Mesenchymal stem cell (in vitro differentiated cells and primary cell): ENCODE measurements at regions not wholly inside any gene's neighbourhood (a gene's known extent, or its start where the extent isn't known, plus 50 kb on each side); places are given as distances from the start of the nearest gene placed in this dataset.

Experiments
- DNase-seq: peaks from one replicate; pipeline ENCODE4 v3.0.0-alpha.2; 2013
- H2AFZ ChIP-seq: one replicate; pipeline ENCODE4 v1.6.1; 2013; ENCODE audit warnings: low read depth, mild to moderate bottlenecking, control low read depth, inconsistent platforms, low read length, moderate library complexity
- H2AK5ac ChIP-seq: 2 replicates; pipeline ENCODE4 v1.6.1; 2013; ENCODE audit warnings: low read length, moderate library complexity, mild to moderate bottlenecking, inconsistent platforms; ENCODE audit not compliant: severe bottlenecking
- H2BK120ac ChIP-seq: one replicate; pipeline ENCODE4 v1.6.1; 2013; ENCODE audit warnings: low read depth, mild to moderate bottlenecking, inconsistent platforms, low read length, moderate library complexity
- H2BK12ac ChIP-seq, 2 experiments: one replicate each; pipeline ENCODE4 v1.6.1; 2013; ENCODE audit warnings: inconsistent platforms in 2 of 2, low read length in 2 of 2, mild to moderate bottlenecking in 2 of 2, moderate library complexity in 2 of 2, control low read depth in 1 of 2
- H2BK15ac ChIP-seq: one replicate; pipeline ENCODE4 v1.6.1; 2013; ENCODE audit warnings: mild to moderate bottlenecking, low read depth, inconsistent platforms; ENCODE audit not compliant: poor library complexity, severe bottlenecking
- H2BK5ac ChIP-seq: 2 replicates; pipeline ENCODE4 v1.6.1; 2013; ENCODE audit warnings: low read depth, mild to moderate bottlenecking, low read length, control low read depth, inconsistent platforms; ENCODE audit not compliant: poor library complexity, severe bottlenecking
- H3K14ac ChIP-seq, 2 experiments: one replicate each; pipeline ENCODE4 v1.6.1; 2013; ENCODE audit warnings: inconsistent platforms in 2 of 2, low read length in 2 of 2, control low read depth in 1 of 2, mild to moderate bottlenecking in 1 of 2, moderate library complexity in 1 of 2
- H3K18ac ChIP-seq, 2 experiments: one replicate each; pipeline ENCODE4 v1.6.1; 2013; ENCODE audit warnings: inconsistent platforms in 2 of 2, low read length in 2 of 2, control low read depth in 1 of 2, low read depth in 1 of 2, mild to moderate bottlenecking in 1 of 2
- H3K23ac ChIP-seq, 2 experiments: one replicate each; pipeline ENCODE4 v1.6.1; 2013; ENCODE audit warnings: inconsistent platforms in 2 of 2, low read length in 2 of 2, mild to moderate bottlenecking in 2 of 2, moderate library complexity in 2 of 2, control low read depth in 1 of 2
- H3K27ac ChIP-seq: 2 replicates; pipeline ENCODE4 v1.5.1; 2013; ENCODE audit warnings: mild to moderate bottlenecking, moderate library complexity, low read length, control low read depth, inconsistent platforms; ENCODE audit not compliant: poor library complexity, severe bottlenecking
- H3K27me3 ChIP-seq, 2 experiments: 2 replicates each; pipeline versions ENCODE4 v1.6.1 to v1.7.0; 2013; ENCODE audit warnings: low read length in 2 of 2, mild to moderate bottlenecking in 2 of 2, moderate library complexity in 2 of 2, control low read depth in 1 of 2, inconsistent platforms in 1 of 2; ENCODE audit not compliant: control insufficient read depth in 1 of 2, insufficient read depth in 1 of 2
- H3K36me3 ChIP-seq, 2 experiments: 2 replicates each; pipeline versions ENCODE4 v1.6.1 to v1.7.0; 2013; ENCODE audit warnings: low read length in 2 of 2, control low read depth in 1 of 2, inconsistent platforms in 1 of 2, low read depth in 1 of 2, mild to moderate bottlenecking in 1 of 2; ENCODE audit not compliant: insufficient read depth in 2 of 2, control insufficient read depth in 1 of 2
- H3K4ac ChIP-seq, 2 experiments: one replicate each; pipeline ENCODE4 v1.6.1; 2013; ENCODE audit warnings: inconsistent platforms in 2 of 2, low read length in 2 of 2, mild to moderate bottlenecking in 2 of 2, moderate library complexity in 2 of 2, control low read depth in 1 of 2, low read depth in 1 of 2
- H3K4me1 ChIP-seq: 2 replicates; pipeline ENCODE4 v1.6.1; 2013; ENCODE audit warnings: low read depth, low read length, control low read depth; ENCODE audit not compliant: control insufficient read depth, insufficient read depth
- H3K4me2 ChIP-seq: 2 replicates; pipeline ENCODE4 v1.6.1; 2013; ENCODE audit warnings: low read length, mild to moderate bottlenecking, inconsistent platforms; ENCODE audit not compliant: poor library complexity, severe bottlenecking
- H3K4me3 ChIP-seq, 2 experiments: 2 replicates each; pipeline versions ENCODE4 v1.5.1 to v1.7.0; 2013; ENCODE audit warnings: low read length in 2 of 2, mild to moderate bottlenecking in 2 of 2, control low read depth in 1 of 2, low read depth in 1 of 2; ENCODE audit not compliant: insufficient read depth in 1 of 2
- H3K79me1 ChIP-seq: replicated peaks from 2 replicates; pipeline ENCODE4 v1.6.1; 2013; ENCODE audit warnings: mild to moderate bottlenecking, control low read depth, low read length, inconsistent platforms; ENCODE audit not compliant: poor library complexity, severe bottlenecking
- H3K9ac ChIP-seq: 2 replicates; pipeline ENCODE4 v1.7.0; 2013; ENCODE audit warnings: mild to moderate bottlenecking, low read length, moderate library complexity
- H3K9me3 ChIP-seq: 2 replicates; pipeline ENCODE4 v1.7.0; 2013; ENCODE audit warnings: mild to moderate bottlenecking, low read length; ENCODE audit not compliant: control insufficient read depth
- H4K8ac ChIP-seq: one replicate; pipeline ENCODE4 v1.6.1; 2013; ENCODE audit warnings: inconsistent platforms, mild to moderate bottlenecking, low read length, moderate library complexity
- H4K91ac ChIP-seq: one replicate; pipeline ENCODE4 v1.6.1; 2013; ENCODE audit warnings: mild to moderate bottlenecking, low read length, inconsistent platforms
- WGBS: methylation state at CpG from one replicate; pipeline ENCODE4 v1.1.7; 2013; ENCODE audit warnings: mixed read lengths; 5-methylcytosine and 5-hydroxymethylcytosine counted together

DNA sequence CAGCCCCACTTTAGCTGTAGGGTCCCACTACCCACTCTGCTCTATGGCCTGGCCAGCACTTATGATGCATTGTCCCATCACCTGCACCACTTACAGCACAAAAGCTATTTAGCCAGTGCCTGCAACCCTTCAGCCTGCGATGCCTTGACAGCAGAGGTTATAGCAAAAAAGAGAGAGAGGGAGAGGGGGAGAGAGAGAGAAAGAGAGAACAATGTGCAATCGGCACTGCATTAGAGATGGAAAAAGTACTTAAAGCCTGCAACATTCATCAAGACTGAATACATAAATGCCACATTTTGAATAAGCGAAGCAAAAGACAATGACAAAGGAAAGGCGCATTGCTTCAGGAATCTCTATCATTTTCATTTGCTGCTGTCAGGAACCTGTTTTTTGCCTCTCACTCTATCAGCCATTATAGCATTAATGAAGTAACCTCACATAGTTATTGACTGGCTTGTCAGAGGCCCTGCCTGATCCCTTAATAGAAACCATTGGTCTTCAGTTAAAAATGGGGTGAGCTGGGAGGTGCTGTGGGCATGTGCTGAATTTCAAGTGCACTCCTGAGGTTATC is 833.1 kb downstream of the BCL11A start:
- Histone ChIP-seq H3K23ac (no peak overlapping the region), H3K4ac (no peak overlapping the region), H3K27ac (no peak overlapping the region), H3K14ac (no peak overlapping the region), H2BK12ac (no peak overlapping the region), H3K4me3 (no peak overlapping the region), H2BK5ac (no peak overlapping the region), H3K4me2 (no peak overlapping the region), H3K27me3 (no peaks in the 10 kb centered on the region), H3K18ac (no peak overlapping the region), H4K91ac (no peak overlapping the region), H3K9me3 (no peaks in the 10 kb centered on the region), H3K79me1 (no peaks in the 10 kb centered on the region), H2AK5ac (no peak overlapping the region), H3K36me3 (no peaks in the 10 kb centered on the region), H3K9ac (no peak overlapping the region), H2AFZ (no peak overlapping the region), H3K4me1 (no peaks in the 10 kb centered on the region), H4K8ac (no peak overlapping the region), H2BK120ac (no peak overlapping the region), H2BK15ac (no peak overlapping the region)
- WGBS = 91% methylated on average over 3 of the region's 4 CpGs
- DNase-seq = no peak

DNA sequence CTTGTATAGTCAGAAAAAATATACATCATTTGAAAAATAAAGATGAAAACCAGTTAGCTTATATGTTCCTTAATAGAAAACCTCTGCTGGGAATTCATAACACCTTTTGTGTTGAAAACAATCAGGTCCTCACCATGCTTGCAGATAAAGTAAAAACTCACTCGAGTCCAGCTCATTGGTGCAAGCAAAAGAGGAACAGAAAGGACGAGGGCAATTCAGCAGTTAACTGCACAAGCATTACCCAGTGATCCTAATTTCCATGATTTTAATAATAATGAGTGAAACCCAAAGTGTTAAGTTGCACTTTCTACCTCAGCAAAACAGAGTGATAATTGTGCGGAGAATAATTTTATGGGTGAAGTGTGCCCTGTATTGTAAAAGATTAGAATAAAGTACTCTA is 839.9 kb downstream of the BCL11A start:
- Histone ChIP-seq H3K9me3 (no peaks in the 10 kb centered on the region), H4K91ac (no peak overlapping the region), H3K4me3 (no peak overlapping the region), H3K79me1 (no peaks in the 10 kb centered on the region), H3K27ac (no peak overlapping the region), H3K14ac (no peak overlapping the region), H3K4me2 (no peak overlapping the region), H3K27me3 (no peaks in the 10 kb centered on the region), H3K36me3 (no peaks in the 10 kb centered on the region), H2AFZ (no peak overlapping the region), H3K4ac (no peak overlapping the region), H2AK5ac (no peak overlapping the region), H3K18ac (no peak overlapping the region), H2BK120ac (no peak overlapping the region), H3K4me1 (no peaks in the 10 kb centered on the region), H2BK5ac (no peak overlapping the region), H3K9ac (no peak overlapping the region), H4K8ac (no peak overlapping the region), H2BK12ac (no peak overlapping the region), H3K23ac (no peak overlapping the region), H2BK15ac (no peak overlapping the region)
- no peak for DNase-seq
- 50% methylated on average over 1 of the region's 3 CpGs for WGBS

- H2AFZ ChIP-seq = no peak overlapping the region
- no peaks in the 10 kb centered on the region for H3K9me3 ChIP-seq
- H2BK12ac ChIP-seq = no peak overlapping the region
- H3K14ac ChIP-seq = no peak overlapping the region
- H3K79me1 ChIP-seq = no peaks in the 10 kb centered on the region
- H3K4me2 ChIP-seq = no peak overlapping the region
- no peak overlapping the region for H4K91ac ChIP-seq
- H3K9ac ChIP-seq = no peak overlapping the region
- H3K36me3 ChIP-seq = no peaks in the 10 kb centered on the region
- no peak overlapping the region for H2BK5ac ChIP-seq
- H4K8ac ChIP-seq = no peak overlapping the region
- H3K18ac ChIP-seq = no peak overlapping the region
- H2BK120ac ChIP-seq = no peak overlapping the region
- no peak overlapping the region for H2AK5ac ChIP-seq
- no peaks in the 10 kb centered on the region for H3K27me3 ChIP-seq
- H3K4me1 ChIP-seq = no peaks in the 10 kb centered on the region
- no peak overlapping the region for H2BK15ac ChIP-seq
- DNase-seq = no peak
- no peak overlapping the region for H3K4me3 ChIP-seq
- H3K27ac ChIP-seq = no peak overlapping the region
- no peak overlapping the region for H3K4ac ChIP-seq
- H3K23ac ChIP-seq = no peak overlapping the region
Measured at GRCh38 chr2:59711121-59711520, 842.3 kb downstream of the BCL11A start.

DNA sequence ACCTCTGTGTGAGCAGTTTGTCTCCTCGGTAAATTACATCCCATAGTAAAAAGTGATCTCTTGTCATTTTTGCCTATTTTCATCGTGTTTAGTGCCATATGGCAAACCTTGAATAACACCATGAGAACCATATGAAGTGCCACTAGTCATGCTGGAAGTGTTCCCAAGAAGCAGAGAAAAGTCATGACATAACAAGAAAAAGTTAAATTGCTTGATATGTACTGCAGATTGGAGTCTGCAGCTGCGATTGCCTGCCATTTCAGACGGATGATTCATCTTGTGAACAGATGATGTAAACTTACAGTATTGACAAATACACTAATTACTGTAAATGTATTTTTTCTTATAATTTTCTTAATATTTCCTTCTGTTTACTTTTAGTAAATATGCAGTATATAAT is 846.7 kb downstream of the BCL11A start:
- H3K27me3 ChIP-seq = no peaks in the 10 kb centered on the region
- H3K79me1 ChIP-seq = no peaks in the 10 kb centered on the region
- no peak overlapping the region for H3K27ac ChIP-seq
- H3K4me2 ChIP-seq = no peak overlapping the region
- H3K23ac ChIP-seq = no peak overlapping the region
- H2BK5ac ChIP-seq = no peak overlapping the region
- H2BK120ac ChIP-seq = no peak overlapping the region
- no peak overlapping the region for H4K91ac ChIP-seq
- no peak overlapping the region for H3K14ac ChIP-seq
- no peak overlapping the region for H2BK15ac ChIP-seq
- no peaks in the 10 kb centered on the region for H3K9me3 ChIP-seq
- H3K4ac ChIP-seq = no peak overlapping the region
- no peak overlapping the region for H2BK12ac ChIP-seq
- H4K8ac ChIP-seq = no peak overlapping the region
- no peaks in the 10 kb centered on the region for H3K4me1 ChIP-seq
- no peak overlapping the region for H3K4me3 ChIP-seq
- no peak overlapping the region for H3K18ac ChIP-seq
- no peak for DNase-seq
- 83% methylated on average over 2 of the region's 4 CpGs for WGBS
- no peaks in the 10 kb centered on the region for H3K36me3 ChIP-seq
- H2AFZ ChIP-seq = no peak overlapping the region
- no peak overlapping the region for H2AK5ac ChIP-seq
- H3K9ac ChIP-seq = no peak overlapping the region
